ENCODE measurements at regions not wholly inside any gene's neighbourhood (a gene's known extent, or its start where the extent isn't known, plus 50 kb on each side); places are given as distances from the start of the nearest gene placed in this dataset.

DNA sequence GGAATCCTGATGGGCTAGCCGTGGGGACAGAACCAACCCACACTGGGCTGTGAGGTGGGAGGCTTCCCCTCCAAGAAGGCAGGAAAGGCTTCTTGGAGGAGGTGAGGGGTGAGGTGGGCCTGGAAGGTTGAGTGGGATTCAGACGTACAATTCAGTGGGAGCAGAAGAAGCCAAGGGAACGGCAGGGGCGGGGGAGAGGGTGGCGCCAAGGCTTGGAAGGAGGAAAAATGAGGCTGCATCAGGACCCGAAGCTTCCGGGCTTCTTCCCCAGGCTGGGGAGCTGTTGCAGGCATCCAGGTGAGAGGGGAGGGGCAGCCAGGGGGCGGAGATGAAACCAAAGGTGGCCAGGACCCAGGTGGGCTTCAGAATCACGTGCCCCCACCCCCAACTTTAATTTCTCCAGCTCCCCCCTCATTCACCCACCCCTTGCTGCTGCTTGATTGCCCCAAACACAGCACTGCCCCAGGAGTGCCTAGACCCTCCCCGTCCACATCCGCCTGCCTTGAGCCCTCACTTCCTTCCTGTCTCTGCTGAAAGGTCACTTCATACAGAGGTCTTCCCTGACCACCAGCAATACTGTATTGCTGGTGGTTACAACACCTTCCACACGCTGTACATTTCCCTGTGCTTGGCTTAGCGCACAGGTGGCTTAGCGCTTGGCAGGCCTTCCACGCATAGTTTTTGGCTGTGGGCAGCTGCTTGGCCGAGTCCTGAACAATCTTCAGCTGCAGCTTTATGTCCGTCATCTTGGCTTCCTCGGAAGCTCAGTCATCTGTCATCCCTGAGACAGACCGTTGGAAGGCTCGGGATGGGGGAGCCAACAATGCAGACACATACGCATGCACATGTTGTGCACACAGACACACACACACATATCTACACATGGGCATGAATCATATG is 193.5 kb downstream of the RGS3 start:
- Histone ChIP-seq H3K4me1 (ENCODE audit: control insufficient read depth, insufficient read depth, low read length) (peaks cover 9% of the 10 kb centered on the region), H3K4me3 (ENCODE audit: low read length) (no peak overlapping the region), H3K27me3 (ENCODE audit: control insufficient read depth, insufficient read depth, low read length) (no peaks in the 10 kb centered on the region), H3K27ac (ENCODE audit: low read depth, low read length) (no peak overlapping the region), H3K36me3 (ENCODE audit: control insufficient read depth, insufficient read depth, low read length) (no peaks in the 10 kb centered on the region), H3K9ac (ENCODE audit: low read length) (no peak overlapping the region)

DNA sequence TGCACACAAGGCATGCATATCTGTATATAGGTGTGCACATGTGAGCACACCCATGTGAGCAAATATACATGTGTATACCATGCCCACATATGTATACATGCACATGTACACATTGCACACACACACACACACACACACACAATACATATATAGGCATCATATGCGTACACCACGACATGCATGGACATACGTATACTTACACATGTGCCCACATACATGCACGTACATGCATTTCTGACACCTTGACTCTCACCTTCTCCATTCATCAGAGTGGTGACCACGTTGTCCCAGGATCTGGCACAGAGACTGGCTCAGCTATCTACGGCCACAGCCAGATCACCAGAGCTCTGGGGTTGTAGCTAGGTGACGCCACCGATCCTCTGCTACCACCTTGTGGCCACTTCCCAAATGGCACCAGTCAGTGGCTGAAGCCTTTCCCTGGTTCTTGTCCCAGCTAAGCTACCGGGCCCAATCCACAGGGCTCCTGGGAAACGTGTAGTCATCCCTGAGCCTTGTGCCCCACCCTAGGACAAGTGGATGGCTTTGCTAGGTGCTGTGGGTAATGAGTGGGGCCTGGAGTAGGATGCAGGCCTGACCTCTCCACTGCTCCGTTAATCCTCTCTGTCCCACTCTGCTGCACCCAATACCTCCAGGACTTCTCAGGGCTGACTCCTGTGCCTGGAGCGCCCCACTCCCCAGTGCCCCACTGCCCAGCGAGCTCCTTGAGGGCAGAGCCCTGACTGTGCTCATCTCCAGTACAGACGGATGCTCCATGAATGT is 194.4 kb downstream of the RGS3 start:
- H3K36me3 ChIP-seq (ENCODE audit: control insufficient read depth, insufficient read depth, low read length), result no peaks in the 10 kb centered on the region
- H3K9ac ChIP-seq (ENCODE audit: low read length), result no peak overlapping the region
- H3K4me1 ChIP-seq (ENCODE audit: control insufficient read depth, insufficient read depth, low read length), result peaks cover 9% of the 10 kb centered on the region
- no peak overlapping the region for H3K4me3 ChIP-seq (ENCODE audit: low read length)
- no peaks in the 10 kb centered on the region for H3K27me3 ChIP-seq (ENCODE audit: control insufficient read depth, insufficient read depth, low read length)
- no peak overlapping the region for H3K27ac ChIP-seq (ENCODE audit: low read depth, low read length)

DNA sequence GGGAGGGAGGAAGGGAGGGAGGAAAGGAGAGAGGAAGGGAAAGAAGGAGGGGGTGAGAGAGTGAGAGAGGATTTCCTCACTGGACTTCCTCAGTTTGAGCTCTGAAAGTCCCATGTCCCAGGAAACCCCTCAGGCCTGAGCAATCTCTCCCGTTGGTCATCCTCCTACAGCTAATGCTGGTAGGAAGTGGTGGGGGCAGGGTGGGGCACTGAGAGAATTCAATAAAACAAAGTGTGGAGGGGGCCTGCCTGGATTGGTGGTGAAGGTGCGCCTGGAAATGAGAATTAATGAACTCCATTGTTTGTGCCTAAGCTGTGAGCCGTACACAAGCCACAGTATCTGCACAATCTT is 195.0 kb downstream of the RGS3 start:
- H3K4me3 ChIP-seq (ENCODE audit: low read length), result no peak overlapping the region
- H3K27me3 ChIP-seq (ENCODE audit: control insufficient read depth, insufficient read depth, low read length), result no peaks in the 10 kb centered on the region
- H3K27ac ChIP-seq (ENCODE audit: low read depth, low read length), result no peak overlapping the region
- H3K9ac ChIP-seq (ENCODE audit: low read length), result no peak overlapping the region
- H3K4me1 ChIP-seq (ENCODE audit: control insufficient read depth, insufficient read depth, low read length), result peaks cover 9% of the 10 kb centered on the region
- no peaks in the 10 kb centered on the region for H3K36me3 ChIP-seq (ENCODE audit: control insufficient read depth, insufficient read depth, low read length)

DNA sequence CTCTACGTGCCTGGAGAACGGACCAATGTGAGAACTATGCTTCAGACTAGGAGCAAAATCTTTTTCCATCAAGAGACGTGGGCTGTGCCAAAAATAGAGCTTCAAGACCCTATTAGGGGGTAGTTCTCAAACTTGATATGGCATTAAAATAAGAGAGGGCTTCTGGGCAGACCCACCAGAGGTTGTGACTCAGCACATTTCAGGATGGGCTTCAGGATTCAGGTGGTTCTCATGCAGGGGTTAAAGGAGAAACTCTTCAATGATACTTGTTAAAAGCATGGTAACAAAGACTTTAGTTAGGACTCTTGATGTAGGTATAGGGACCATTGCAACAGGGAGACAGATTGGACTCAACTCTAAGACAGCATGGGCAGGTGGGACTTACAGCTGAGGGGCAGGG is 195.5 kb downstream of the RGS3 start:
- Histone ChIP-seq H3K36me3 (ENCODE audit: control insufficient read depth, insufficient read depth, low read length) (no peaks in the 10 kb centered on the region), H3K4me3 (ENCODE audit: low read length) (no peak overlapping the region), H3K9ac (ENCODE audit: low read length) (no peak overlapping the region), H3K27me3 (ENCODE audit: control insufficient read depth, insufficient read depth, low read length) (no peaks in the 10 kb centered on the region), H3K4me1 (ENCODE audit: control insufficient read depth, insufficient read depth, low read length) (peaks cover 9% of the 10 kb centered on the region), H3K27ac (ENCODE audit: low read depth, low read length) (no peak overlapping the region)

DNA sequence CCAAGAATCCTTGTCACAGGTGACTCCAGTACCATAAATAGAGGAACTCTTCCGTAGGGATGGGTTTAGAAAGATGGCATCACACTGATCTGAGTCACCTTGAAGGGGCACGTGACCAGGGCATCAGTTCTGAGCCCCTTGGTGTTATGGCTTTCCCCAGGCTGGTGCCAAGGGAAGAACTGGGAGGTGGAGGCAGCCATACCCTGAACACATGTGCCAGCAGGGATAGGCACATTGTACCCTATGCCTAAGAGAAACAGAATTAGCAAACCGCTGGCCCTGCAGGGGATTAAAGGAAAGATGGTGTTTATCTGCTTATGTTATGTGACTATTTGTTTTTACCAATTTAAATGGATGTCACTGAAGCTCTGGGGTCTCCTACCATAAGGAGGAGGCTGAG is 196.2 kb downstream of the RGS3 start:
- no peaks in the 10 kb centered on the region for H3K27me3 ChIP-seq (ENCODE audit: control insufficient read depth, insufficient read depth, low read length)
- H3K4me1 ChIP-seq (ENCODE audit: control insufficient read depth, insufficient read depth, low read length), result peaks cover 6% of the 10 kb centered on the region
- H3K4me3 ChIP-seq (ENCODE audit: low read length), result no peak overlapping the region
- no peak overlapping the region for H3K27ac ChIP-seq (ENCODE audit: low read depth, low read length)
- H3K9ac ChIP-seq (ENCODE audit: low read length), result no peak overlapping the region
- no peaks in the 10 kb centered on the region for H3K36me3 ChIP-seq (ENCODE audit: control insufficient read depth, insufficient read depth, low read length)

DNA sequence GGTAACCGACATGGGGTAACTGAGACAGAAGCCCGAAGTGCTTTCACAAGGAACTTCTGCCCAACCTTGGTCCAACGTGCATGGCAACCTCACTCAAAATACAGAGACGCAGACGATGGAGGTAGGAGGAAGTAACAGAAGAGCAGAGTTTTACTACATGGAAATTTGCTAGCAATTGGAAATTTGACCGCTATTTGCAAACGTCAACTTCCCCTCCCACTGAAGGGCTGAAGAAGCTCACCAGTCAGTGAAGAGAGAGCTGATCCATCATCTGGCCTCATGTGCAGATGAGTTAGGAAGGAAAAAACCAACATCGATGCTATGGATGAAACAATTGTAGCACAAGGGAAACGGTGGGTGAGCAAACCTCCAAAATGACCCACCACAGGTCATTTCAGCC is 196.7 kb downstream of the RGS3 start:
- Histone ChIP-seq H3K36me3 (ENCODE audit: control insufficient read depth, insufficient read depth, low read length) (no peaks in the 10 kb centered on the region), H3K4me1 (ENCODE audit: control insufficient read depth, insufficient read depth, low read length) (peaks cover 2% of the 10 kb centered on the region), H3K27ac (ENCODE audit: low read depth, low read length) (no peak overlapping the region), H3K27me3 (ENCODE audit: control insufficient read depth, insufficient read depth, low read length) (no peaks in the 10 kb centered on the region), H3K9ac (ENCODE audit: low read length) (no peak overlapping the region), H3K4me3 (ENCODE audit: low read length) (no peak overlapping the region)

DNA sequence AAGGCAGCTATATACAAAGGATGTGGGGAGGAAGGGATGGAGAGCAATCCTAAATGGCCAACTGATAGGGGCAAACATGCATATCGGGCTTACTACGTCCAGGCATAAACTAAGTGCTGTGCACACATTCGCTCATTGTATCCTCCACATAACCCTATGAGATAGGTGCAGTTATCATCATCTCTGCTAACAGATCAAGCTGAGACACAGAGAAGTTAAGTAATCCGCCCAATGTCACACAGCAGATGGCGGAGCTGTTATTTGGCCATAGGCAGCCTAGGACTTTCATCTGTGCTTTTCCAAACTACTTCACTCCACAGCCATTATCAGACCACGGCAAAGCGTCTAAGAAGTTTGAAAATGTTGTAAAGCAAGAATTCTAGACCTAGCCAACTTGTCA is 197.5 kb downstream of the RGS3 start:
- H3K27me3 ChIP-seq (ENCODE audit: control insufficient read depth, insufficient read depth, low read length), result no peaks in the 10 kb centered on the region
- H3K27ac ChIP-seq (ENCODE audit: low read depth, low read length), result no peak overlapping the region

DNA sequence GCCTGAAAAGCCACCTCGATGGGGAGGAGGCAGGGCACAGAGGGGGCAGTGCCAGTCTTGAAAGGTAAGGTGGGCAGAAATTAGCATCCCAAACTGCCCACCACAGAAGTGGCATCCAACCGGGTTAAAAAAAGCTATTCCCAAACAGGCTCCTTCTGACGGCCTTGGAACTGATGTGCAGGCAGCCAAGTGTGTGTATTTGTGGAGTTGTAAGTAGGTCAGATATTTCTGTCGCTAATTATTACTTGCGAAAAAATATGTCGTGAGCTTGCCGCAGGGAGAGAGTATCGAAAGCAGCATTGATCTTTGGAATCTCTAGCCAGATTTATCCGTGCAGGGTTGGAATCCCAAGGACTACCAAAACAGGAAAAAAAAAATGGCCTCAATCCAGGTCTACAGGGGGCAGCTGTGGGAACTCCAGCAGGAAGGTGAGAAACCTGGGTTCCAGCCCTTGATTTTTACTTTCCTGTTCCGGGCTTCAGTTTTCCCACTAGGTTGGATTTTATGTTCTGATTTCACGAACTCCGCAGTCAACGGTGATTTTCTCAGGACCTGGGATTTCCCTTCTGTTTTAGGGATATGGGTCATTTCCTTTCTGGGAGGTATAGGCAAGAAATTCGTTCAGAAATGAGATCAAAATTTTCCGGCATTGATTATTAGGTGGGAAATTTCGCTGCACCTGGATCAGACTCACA is 200.8 kb downstream of the RGS3 start:
- H3K27me3 ChIP-seq (ENCODE audit: control insufficient read depth, insufficient read depth, low read length), result no peaks in the 10 kb centered on the region
- no peaks in the 10 kb centered on the region for H3K4me1 ChIP-seq (ENCODE audit: control insufficient read depth, insufficient read depth, low read length)
- no peaks in the 10 kb centered on the region for H3K36me3 ChIP-seq (ENCODE audit: control insufficient read depth, insufficient read depth, low read length)
- H3K27ac ChIP-seq (ENCODE audit: low read depth, low read length), result no peak overlapping the region
- H3K4me3 ChIP-seq (ENCODE audit: low read length), result no peak overlapping the region
- no peak overlapping the region for H3K9ac ChIP-seq (ENCODE audit: low read length)

More for the DNA sequence above, 197.5 kb downstream of the RGS3 start:
- H3K36me3 ChIP-seq (ENCODE audit: control insufficient read depth, insufficient read depth, low read length), result no peaks in the 10 kb centered on the region
- no peak overlapping the region for H3K9ac ChIP-seq (ENCODE audit: low read length)
- H3K4me1 ChIP-seq (ENCODE audit: control insufficient read depth, insufficient read depth, low read length), result no peaks in the 10 kb centered on the region
- H3K4me3 ChIP-seq (ENCODE audit: low read length), result no peak overlapping the region

DNA sequence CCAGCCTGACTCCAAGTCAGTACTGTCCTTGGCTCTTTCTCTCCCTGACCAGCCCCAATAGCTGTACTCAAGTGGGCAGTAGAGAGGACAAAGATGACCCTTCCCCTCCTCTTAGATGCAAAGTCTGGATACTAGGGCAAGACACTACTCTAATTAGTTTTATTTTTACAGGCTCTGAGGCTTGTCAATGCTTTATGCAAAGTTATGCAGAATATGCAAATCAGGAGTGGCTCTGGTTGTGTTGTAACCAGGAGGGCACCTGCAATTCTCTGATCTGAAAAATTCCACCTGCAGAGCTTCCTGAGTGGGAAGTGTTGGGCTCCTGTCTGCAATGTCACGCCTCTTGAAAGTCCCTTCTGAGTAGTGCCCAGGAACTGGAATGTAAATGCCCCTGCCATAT is 201.5 kb downstream of the RGS3 start:
- no peaks in the 10 kb centered on the region for H3K36me3 ChIP-seq (ENCODE audit: control insufficient read depth, insufficient read depth, low read length)
- no peaks in the 10 kb centered on the region for H3K4me1 ChIP-seq (ENCODE audit: control insufficient read depth, insufficient read depth, low read length)
- no peaks in the 10 kb centered on the region for H3K27me3 ChIP-seq (ENCODE audit: control insufficient read depth, insufficient read depth, low read length)
- no peak overlapping the region for H3K9ac ChIP-seq (ENCODE audit: low read length)
- no peak overlapping the region for H3K27ac ChIP-seq (ENCODE audit: low read depth, low read length)
- no peak overlapping the region for H3K4me3 ChIP-seq (ENCODE audit: low read length)

DNA sequence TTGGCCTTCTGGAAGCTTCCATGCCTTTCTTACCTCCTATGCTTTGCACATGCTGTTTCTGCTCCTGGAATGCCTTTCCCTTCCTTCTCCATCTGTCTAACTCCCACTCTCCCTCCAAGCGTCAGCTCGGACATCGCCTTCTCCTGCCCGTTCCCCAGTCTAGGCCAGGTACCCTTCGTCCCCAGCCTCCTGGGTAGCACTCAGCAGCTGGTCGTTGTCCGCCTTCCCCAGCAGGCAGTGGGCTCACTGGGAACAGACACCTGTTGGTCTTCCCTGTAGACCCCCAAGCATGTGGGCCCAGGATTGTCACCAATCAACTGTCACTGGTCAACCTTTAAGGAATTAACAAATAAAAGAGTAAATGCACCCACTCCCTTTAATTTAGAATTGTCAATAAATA is 202.2 kb downstream of the RGS3 start:
- no peaks in the 10 kb centered on the region for H3K4me1 ChIP-seq (ENCODE audit: control insufficient read depth, insufficient read depth, low read length)
- no peaks in the 10 kb centered on the region for H3K27me3 ChIP-seq (ENCODE audit: control insufficient read depth, insufficient read depth, low read length)
- H3K27ac ChIP-seq (ENCODE audit: low read depth, low read length), result no peak overlapping the region
- H3K36me3 ChIP-seq (ENCODE audit: control insufficient read depth, insufficient read depth, low read length), result no peaks in the 10 kb centered on the region
- no peak overlapping the region for H3K4me3 ChIP-seq (ENCODE audit: low read length)
- no peak overlapping the region for H3K9ac ChIP-seq (ENCODE audit: low read length)

DNA sequence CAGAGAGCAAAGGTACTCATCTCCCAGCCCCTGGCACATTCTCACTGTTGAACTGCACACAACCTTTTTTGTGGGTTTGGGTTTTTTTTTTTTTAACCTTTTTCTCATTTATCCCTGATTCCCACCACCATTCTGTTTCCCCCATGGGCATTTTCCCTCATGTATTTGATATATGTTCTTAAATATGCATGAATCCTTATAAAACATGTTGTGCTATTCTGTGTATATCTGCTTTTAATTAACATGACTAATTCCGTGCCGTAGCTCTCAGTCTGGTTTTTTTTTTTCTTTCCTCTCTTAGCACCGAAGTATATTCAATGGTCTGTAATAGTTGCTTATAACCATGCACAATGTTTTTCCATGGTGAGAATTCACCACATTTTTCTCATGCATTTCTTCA is 204.5 kb downstream of the RGS3 start:
- H3K4me1 ChIP-seq (ENCODE audit: control insufficient read depth, insufficient read depth, low read length), result no peaks in the 10 kb centered on the region

DNA sequence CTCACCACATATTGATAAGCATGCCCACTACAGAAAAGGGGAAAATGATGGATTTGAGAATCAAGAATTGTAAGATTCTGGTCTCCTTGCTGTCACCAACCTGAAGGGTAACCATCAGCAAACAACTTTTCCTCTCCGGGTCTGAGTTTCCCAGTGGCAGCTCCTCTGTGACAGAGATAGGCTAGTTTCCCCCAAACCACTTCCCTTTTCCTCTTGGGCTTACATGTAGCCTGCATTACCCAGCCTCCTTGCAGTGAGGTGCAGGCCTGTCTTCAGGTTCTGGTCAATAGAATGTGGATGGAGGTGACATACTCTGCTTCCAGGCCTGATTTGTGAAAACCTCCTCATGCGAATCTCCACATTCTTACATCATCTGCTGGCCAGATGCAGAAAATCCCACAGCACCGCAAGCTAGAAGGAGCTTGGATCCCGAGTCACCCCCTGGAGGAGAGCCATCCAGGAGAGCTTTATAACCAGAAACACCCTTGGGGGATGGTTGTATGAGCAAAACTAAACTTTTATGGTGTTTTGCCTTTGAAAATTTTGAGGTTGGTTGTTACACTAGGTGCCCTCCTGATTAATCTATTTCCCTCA is 206.1 kb downstream of the RGS3 start:
- Histone ChIP-seq H3K4me1 (ENCODE audit: control insufficient read depth, insufficient read depth, low read length) (no peaks in the 10 kb centered on the region), H3K9ac (ENCODE audit: low read length) (no peak overlapping the region), H3K27me3 (ENCODE audit: control insufficient read depth, insufficient read depth, low read length) (no peaks in the 10 kb centered on the region), H3K36me3 (ENCODE audit: control insufficient read depth, insufficient read depth, low read length) (no peaks in the 10 kb centered on the region), H3K4me3 (ENCODE audit: low read length) (no peak overlapping the region), H3K27ac (ENCODE audit: low read depth, low read length) (no peak overlapping the region)

More for the DNA sequence above, 204.5 kb downstream of the RGS3 start:
- Histone ChIP-seq H3K9ac (ENCODE audit: low read length) (no peak overlapping the region), H3K4me3 (ENCODE audit: low read length) (no peak overlapping the region), H3K27ac (ENCODE audit: low read depth, low read length) (no peak overlapping the region), H3K27me3 (ENCODE audit: control insufficient read depth, insufficient read depth, low read length) (no peaks in the 10 kb centered on the region), H3K36me3 (ENCODE audit: control insufficient read depth, insufficient read depth, low read length) (no peaks in the 10 kb centered on the region)

Measured in rectal smooth muscle tissue (tissue), 1 donor.